ENCODE measurements at regions not wholly inside any gene's neighbourhood (a gene's known extent, or its start where the extent isn't known, plus 50 kb on each side); places are given as distances from the start of the nearest gene placed in this dataset.

GRCh38 chr9:88873635-88874034, 117.6 kb upstream of the S1PR3 start (continued):
- TF ChIP-seq NFIC (IDR thresholded peaks at IDR 0.05; ENCODE audit: borderline replicate concordance) = no peak
- no peak for TF ChIP-seq MEF2A (IDR thresholded peaks at IDR 0.05; ENCODE audit: borderline replicate concordance, low read depth)

GRCh38 chr9:88874391-88874790, 116.9 kb upstream of the S1PR3 start:
- no peak for TF ChIP-seq MAX (IDR thresholded peaks at IDR 0.05; ENCODE audit: low read depth)
- peak; percentile 23; the same call in 1 of the 2 replicates for TF ChIP-seq CTCF (IDR thresholded peaks at IDR 0.05)
- TF ChIP-seq NRF1 (IDR thresholded peaks at IDR 0.05; ENCODE audit: low read depth, low read length) = no peak
- TF ChIP-seq CHD2 (IDR thresholded peaks at IDR 0.05; ENCODE audit: low read length, partially characterized antibody) = no peak
- CTCF ChIA-PET = interaction anchor here (0.9 kb wide), 1 partner anchor 12 kb away, joined by 3 read pairs; no protein-coding TSS in a partner anchor

GRCh38 chr9:88875400-88876120, 115.7 kb upstream of the S1PR3 start:
- H4K20me1 ChIP-seq (ENCODE audit: insufficient read depth) = no peaks in the 10 kb centered on the region
- H3F3A ChIP-seq (replicated peaks; ENCODE audit: insufficient read depth) = no peaks in the 10 kb centered on the region
- H3K9me3 ChIP-seq = no peaks in the 10 kb centered on the region
- CTCF ChIA-PET = no interaction called here
- no peak overlapping the region for H3K27ac ChIP-seq (ENCODE audit: low read depth in 2 of 2, low read length in 1 of 2)
- no peaks in the 10 kb centered on the region for H3K36me3 ChIP-seq (replicated peaks in 1 of 2; ENCODE audit: control insufficient read depth in 1 of 2, insufficient read depth in 2 of 2, low read length in 1 of 2)
- no peaks in the 10 kb centered on the region for H3K27me3 ChIP-seq (ENCODE audit: insufficient read depth)
- no peaks in the 10 kb centered on the region for H3K9me2 ChIP-seq
- H3K4me2 ChIP-seq = no peak overlapping the region
- peaks cover 0 to 4% of the 10 kb centered on the region in 2 experiments; a peak in 1 of 4 replicates for H3K4me1 ChIP-seq (ENCODE audit: control insufficient read depth in 1 of 2, insufficient read depth in 2 of 2, low read depth in 1 of 2, low read length in 1 of 2)
- WGBS (ENCODE audit: low lambda C conversion rate) = 50% methylated on average over 3 of the region's 3 CpGs
- H3K9ac ChIP-seq = no peak overlapping the region
- no peaks in the 10 kb centered on the region for H3K79me2 ChIP-seq (ENCODE audit: insufficient read depth)
- DNase-seq = no peak
- no peak overlapping the region for H3K4me3 ChIP-seq (ENCODE audit: low read depth in 2 of 2, low read length in 1 of 2)
- no peak overlapping the region for H2AFZ ChIP-seq (ENCODE audit: low read depth)
- POLR2A ChIA-PET = no interaction called here
- TF ChIP-seq IRF3 (IDR thresholded peaks at IDR 0.05; ENCODE audit: low read depth, low read length) = no peak
- no peak for TF ChIP-seq FOXJ3 (CRISPR knock-in tag; IDR thresholded peaks at IDR 0.05)
- TF ChIP-seq RCOR1 (IDR thresholded peaks at IDR 0.05; ENCODE audit: low read length) = no peak
- TF ChIP-seq ZBTB33 (IDR thresholded peaks at IDR 0.05; ENCODE audit: borderline replicate concordance, low read depth) = no peak
- no peak for TF ChIP-seq JUND (IDR thresholded peaks at IDR 0.05)
- no peak for TF ChIP-seq PBX3 (IDR thresholded peaks at IDR 0.05)
- no peak for TF ChIP-seq NFIC (IDR thresholded peaks at IDR 0.05; ENCODE audit: borderline replicate concordance)
- TF ChIP-seq ELF1 (IDR thresholded peaks at IDR 0.05) = no peak
- no peak for TF ChIP-seq CHD2 (IDR thresholded peaks at IDR 0.05; ENCODE audit: low read length, partially characterized antibody)
- TF ChIP-seq MXI1 (IDR thresholded peaks at IDR 0.05; ENCODE audit: low read depth, low read length) = no peak
- no peak for TF ChIP-seq TCF12 (IDR thresholded peaks at IDR 0.05)
- TF ChIP-seq GABPA (IDR thresholded peaks at IDR 0.05; ENCODE audit: low read depth) = no peak

More at GRCh38 chr9:88874391-88874790, 116.9 kb upstream of the S1PR3 start:
- Histone ChIP-seq H3K9me3 (no peaks in the 10 kb centered on the region), H3K9ac (no peak overlapping the region), H3K4me2 (no peak overlapping the region), H3K4me1 (ENCODE audit: control insufficient read depth in 1 of 2, insufficient read depth in 2 of 2, low read depth in 1 of 2, low read length in 1 of 2) (peaks cover 0 to 4% of the 10 kb centered on the region in 2 experiments; a peak in 1 of 4 replicates), H3K27ac (ENCODE audit: low read depth in 2 of 2, low read length in 1 of 2) (no peak overlapping the region), H3K9me2 (no peaks in the 10 kb centered on the region), H2AFZ (ENCODE audit: low read depth) (no peak overlapping the region), H3F3A (replicated peaks; ENCODE audit: insufficient read depth) (no peaks in the 10 kb centered on the region), H3K36me3 (replicated peaks in 1 of 2; ENCODE audit: control insufficient read depth in 1 of 2, insufficient read depth in 2 of 2, low read length in 1 of 2) (no peaks in the 10 kb centered on the region), H4K20me1 (ENCODE audit: insufficient read depth) (no peaks in the 10 kb centered on the region), H3K4me3 (ENCODE audit: low read depth in 2 of 2, low read length in 1 of 2) (no peak overlapping the region), H3K79me2 (ENCODE audit: insufficient read depth) (no peaks in the 10 kb centered on the region), H3K27me3 (ENCODE audit: insufficient read depth) (no peaks in the 10 kb centered on the region)
- no peak for DNase-seq
- POLR2A ChIA-PET = no interaction called here
- whole genome bisulfite sequencing (ENCODE audit: low lambda C conversion rate) = 80% methylated on average over 6 of the region's 6 CpGs
